NCI-H1436 (cell line): ENCODE measurements at regions not wholly inside any gene's neighbourhood (a gene's known extent, or its start where the extent isn't known, plus 50 kb on each side); places are given as distances from the start of the nearest gene placed in this dataset.

Experiments
- DNase-seq: peaks from one replicate; lab custom pipeline; 2025; lab: John Stamatoyannopoulos, UW

DNA sequence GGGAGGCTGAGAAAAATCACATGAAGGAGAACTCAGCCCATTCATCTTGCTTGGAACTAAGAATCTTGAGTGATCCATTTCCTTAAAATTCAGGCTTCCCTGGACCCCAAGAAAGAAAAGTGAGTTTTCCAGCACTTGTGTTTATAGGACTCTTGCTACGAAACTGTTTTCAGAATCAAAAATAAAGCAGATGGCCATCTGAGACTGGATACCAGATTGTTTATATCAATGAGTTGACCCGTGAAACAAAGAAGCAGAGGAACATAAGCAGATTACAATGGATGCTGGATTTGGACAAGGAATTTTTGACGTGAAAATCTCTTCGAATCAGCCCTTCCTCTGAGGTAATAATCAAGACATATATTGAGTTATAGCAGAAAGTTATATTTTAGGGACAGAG, 223.2 kb downstream of the SYK start:
- no peak for DNase-seq

DNA sequence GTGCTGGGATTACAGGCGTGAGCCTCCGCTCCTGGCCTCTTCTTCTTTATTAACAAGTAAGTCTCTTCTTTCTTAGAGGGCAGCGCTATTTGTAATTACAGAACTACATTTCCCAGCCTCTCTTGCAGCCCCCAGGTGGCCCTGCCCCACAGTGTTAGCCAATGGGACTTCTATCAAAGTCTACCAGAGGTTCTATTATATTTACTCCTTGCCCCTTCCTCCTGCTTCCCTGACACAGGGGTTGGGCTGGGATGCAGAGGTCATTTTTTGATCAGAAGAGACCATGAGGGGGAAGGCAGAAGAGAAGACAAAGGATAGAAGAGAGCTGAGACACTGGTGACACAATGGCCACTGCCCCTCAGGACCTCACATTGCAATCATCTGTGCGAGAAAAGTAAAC, 224.2 kb downstream of the SYK start:
- DNase-seq: no peak

DNA sequence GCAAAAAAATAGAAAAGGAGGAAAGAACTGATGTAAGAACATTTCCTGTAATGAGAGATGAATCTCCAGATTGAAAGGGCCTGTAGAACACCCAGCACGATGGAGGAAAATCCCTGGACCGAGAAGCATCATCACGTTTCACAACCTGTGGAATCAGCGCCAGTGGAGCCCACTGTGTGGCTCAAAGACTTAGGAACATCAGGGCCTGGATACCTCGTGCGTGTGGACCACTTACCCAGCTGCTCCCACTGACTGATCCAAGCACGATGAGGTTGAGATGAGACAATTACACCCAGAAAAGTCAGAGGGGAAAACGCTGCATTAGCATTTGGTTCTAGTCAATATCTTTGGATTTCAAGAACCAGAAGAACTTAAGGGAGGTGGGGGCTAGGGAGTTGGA, 224.6 kb downstream of the SYK start:
- no peak for DNase-seq

DNA sequence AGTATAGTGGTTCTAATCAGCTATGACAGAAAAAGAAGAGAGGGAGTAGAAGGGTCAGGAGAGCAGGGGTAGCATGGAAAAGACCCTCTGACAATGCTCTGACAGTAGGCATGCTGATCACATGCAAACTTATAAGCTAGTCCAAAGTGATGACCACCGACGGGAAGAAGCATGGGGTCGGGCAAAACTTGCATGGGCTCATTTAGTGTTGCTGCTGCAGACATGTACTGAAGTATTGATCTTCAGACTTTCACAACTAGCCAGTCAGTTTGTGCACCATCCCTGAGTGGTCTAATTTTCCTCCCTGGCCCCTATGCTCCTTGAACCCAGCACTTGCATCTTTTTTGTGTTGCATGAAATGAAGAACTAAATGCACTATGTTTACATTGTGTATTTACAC, 225.4 kb downstream of the SYK start:
- DNase-seq: no peak

DNA sequence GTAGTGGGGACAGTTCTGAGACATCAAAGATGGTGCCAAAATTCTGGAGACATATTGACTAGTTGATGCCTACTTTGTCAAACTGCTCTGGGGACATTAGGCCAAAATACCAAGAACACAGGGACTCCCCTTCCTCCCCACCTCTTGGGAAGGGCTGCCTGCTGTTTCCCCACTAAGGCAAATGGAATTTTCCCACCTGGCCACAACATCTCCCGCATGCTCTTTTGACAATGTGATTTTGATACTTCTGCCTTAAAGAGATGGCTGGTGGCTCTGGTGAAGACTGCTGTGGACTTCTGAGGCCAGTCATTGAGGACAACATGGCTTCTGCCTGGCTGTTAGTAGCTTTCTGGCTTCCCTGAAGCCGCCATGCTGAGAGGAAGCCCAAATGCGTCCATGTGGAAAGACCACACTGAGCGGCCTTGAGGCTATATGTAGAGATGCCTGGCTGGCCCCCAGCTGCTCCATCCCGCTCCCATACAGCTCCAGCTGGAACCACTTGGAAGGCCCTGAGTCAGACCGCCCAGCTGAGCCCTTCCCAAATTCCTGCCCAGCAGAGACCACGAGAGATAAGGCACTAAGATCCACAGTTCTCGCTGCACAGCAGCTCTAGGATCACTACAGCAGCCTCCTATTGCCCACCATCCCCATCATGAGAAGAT, 226.7 kb downstream of the SYK start:
- no peak for DNase-seq

DNA sequence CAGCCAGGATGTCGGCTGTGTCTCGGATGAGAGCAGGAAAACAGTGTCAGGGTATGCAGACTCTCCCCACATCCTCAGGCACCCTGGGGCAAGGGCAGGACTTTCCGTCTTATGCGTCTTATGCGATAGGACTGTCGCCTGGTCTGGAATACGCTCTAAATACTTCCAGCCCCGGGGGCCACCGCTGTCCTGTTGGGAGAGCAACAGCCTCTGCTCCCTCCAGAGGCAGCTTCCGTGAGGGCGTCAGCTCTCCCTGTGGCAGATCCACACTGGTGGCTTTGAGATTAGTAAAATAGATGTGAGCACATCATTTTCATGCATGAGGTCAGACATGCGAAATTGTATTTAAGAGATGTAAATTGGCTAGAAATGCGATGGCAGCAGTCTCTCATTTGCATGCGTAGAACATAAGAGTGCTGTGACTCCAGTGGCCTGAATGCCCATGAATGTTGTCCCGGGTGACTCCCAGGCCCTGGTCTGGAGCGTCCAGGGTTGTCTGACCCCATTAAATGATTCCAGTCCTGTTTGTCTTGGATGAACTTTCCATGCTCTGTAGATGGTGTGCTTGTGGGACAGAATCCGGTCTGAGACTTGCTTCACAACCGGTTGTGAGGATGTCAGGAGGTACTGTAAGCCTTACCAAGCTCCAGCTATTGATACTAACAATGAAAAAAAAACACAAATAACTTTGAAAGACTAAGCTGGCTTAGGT, 228.2 kb downstream of the SYK start:
- DNase-seq: no peak

DNA sequence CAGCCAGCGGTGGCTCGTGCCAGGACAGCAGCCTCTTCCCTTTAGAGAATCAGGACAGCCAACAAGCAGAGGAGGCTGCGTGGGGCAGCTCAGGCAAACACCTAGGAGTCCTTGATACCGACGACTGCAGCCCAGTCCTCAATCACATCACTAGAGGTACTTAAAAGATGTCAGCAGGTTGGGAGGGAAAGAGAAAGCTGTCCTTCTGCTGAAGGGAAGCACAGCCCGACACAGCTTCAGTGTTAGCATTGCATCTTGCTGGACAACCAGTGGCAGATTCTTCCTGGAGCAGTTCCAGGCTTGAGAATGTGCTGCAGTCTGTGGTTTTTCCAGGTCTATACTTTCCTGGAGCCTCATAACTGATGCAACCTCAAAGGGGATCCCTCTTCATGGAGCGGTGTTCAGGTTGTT, 230.5 kb downstream of the SYK start:
- no peak for DNase-seq

DNA sequence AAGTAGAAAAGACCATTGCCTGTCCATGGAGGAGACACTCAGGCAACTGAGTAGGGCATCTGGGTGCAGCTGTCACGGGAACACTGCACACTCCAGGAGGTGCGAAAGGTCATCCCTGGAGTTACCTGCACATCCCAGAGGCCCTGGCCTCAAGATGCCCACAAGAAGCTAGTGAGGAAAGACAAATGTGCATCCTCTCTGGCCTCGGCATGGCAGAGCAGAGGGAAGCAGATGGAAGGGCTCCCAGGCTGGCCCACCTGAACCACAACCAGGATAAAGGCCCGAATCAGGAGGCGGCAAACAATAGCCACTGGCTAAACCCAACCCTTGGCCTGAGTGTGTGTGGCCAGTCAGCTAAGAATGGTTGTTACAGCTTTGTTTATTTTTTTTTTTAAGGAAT, 231.7 kb downstream of the SYK start:
- no peak for DNase-seq

DNA sequence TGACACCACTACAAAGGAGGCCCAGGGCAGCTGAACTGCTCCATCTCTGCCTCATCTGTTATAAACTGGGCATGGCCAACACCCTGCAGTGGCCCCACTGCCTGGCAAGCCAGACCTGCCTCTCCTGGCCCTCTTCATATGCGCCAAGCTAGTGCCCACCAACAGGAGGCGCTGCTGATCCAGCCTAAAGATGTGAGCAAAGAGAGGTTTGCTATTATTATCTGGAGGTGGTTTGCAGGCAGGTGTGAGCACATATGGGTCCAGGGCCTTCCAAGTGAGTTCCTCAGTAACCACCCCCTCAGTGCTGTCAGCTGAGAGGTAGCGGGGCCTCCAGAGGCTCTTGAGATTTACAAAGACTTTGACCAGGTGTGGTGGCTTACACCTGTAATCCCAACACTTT, 232.2 kb downstream of the SYK start:
- DNase-seq: no peak

DNA sequence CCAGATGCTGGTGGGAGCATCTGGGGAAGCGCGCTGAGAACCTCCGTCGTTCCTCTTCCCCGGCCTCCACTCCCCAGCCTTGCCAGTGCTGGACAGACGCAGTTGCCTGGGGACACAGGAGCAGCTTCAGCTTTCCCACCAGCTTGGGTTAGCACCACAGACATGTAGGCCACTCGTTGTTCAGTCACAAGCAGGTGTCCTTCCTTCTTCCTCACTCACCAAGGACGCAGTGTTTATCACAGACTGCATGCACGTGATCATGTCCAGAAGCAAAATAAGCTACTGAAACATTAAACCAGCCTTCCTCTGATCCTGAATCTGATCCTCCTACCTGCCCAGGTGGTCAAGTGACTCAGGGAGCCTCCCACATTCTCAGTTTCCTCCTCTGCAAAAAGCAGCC, 232.9 kb downstream of the SYK start:
- DNase-seq: no peak

DNA sequence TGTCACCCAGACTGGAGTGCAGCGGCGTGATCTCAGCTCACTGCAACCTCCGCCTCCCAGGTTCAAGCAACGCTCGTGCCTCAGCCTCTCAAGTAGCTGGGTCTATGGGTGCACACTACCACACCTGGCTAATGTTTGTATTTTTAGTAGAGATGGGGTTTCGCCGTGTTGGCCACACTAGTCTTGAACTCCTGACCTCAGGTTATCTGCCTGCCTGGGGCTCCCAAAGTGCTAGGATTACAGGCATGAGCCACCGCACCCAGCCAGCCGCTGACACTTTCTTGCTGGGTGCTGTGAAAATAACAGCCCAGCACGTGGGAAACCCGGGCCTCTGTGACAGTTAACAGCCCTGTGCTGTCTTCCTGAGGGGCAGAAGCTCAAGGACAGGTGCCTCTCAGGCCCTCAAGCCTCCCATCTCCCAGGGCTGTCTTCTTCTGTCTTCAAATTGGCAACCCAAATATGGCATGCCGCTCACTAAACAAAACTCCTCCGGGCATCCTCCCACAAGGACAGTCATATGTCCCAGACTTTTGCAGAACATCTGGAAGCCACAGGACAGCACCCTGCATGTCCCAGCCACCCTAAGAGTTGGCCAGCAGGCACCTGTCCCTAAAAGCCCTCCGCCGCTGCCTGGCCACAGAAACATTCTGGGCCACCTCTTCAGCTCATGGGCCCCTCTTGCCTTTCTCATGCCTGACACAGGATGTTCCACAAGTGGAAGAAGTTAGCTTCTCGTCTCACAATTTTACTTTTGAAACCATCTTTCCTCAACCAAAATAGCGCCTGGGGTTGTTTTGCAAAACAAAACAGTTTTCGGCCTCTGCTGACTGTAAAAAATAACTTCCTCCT, 233.6 kb downstream of the SYK start:
- no peak for DNase-seq

DNA sequence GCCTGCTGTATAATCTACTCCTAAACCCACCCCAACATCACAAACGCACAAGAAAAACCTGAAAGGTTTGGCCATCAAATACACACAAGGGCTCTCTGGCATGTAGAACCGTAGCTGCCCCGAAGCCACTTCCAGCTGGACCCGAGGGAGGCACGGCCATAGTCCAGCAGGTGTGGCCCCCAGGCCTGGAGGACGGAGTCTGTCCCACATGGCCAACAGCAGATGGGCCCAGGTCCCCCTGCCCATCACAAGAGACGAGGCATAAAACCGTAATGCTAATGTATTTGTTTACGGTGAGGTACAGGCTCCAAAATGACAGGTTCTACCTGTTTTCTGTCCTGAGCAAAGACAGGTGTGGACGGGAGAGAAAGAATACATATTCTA, 234.2 kb downstream of the SYK start:
- DNase-seq: no peak

DNA sequence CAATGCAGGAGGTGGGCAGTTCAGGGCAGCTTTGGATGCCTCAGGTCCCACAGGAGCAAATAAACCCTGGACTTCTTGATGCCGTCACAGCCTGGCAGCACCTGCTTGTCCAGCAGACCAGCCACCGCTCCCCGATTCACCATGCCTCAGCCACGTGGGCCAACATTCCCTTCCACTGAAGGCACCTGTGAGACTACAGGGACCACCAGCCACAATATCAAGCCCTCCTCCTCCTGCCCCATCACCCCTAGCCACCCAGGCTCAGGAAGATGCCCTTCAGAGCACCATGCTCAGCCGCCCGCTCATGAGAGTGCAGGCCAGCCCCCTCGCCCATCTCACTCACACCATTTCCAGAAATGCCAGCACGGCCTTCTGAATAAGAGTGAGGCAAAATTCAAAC, 234.7 kb downstream of the SYK start:
- DNase-seq: no peak

DNA sequence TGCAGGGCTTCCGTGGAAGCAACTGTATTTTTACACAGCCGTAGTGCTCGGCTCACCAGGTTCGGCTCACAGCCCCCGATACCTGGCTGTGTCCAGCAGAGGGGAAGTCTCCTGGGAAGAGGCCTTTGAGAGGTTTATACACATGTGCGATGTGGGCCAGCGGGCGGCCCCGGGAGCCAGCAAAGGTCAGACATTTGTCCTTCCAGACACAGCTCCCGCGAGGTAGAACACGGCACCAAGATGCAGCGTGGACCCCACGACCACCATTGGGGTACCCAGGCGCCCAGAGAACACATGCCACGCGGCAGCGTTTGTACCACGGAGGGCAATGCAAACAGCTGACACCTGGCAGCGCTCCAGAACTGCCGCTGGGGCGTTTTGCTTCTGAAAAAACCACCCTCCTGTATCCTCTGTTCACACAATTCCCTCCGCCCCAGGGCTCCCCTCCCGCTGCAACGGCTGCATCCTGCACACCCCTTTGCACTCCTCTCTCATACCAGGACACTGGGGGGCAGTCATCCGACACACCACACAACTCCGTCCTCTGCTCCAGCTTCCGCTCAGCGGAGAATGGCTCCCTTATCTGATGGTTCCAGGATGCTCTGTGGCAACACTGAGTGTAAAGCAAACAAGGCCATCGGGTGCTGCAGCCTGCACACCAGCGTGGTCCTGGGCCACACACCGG, 235.3 kb downstream of the SYK start:
- peak; percentile 17 for DNase-seq

DNA sequence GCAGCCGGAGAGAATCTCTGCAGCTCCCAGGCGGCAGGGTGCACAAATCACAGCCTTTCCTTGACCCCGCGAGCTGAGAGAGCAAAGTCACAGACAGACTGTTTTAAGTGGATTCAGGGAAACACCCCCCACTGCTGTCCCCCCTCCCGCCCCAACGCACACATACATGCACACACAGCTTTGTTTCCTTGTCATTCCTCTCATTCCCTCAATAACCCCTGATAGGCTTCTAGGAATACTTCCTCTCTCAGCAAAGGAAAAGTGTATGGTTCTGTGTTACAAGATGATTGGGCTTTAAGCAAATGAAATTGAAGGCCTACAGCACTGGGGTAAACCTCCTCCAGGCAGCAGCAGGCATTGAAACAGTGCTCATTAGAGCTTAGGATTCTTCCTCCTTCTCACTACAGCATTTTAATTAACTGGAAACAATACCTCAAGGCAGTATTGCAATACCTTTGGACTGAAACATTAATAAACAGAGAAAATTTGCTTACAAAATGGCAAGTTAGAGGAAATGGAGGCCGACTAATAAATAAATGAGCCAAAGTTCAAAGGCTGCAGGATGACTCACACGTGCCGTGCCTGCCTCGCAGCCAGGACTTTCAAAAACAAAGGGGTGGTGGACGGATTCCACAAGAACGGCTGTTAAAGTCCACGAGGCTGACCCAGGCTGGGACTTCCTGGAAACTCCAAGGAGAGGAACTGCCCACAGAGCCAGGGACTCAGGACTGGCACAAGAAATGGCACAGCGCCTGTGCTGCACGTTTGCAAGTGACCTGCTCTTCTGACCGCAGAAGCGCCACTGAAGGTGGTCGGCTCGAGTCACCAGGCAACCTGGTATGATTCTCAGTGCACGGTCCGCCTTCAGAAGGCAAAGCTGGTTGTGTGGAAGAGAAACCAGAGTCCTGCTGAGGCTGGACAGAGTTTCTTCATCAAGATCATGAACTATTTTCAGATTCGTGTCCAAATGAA, 236.2 kb downstream of the SYK start:
- DNase-seq: no peak

DNA sequence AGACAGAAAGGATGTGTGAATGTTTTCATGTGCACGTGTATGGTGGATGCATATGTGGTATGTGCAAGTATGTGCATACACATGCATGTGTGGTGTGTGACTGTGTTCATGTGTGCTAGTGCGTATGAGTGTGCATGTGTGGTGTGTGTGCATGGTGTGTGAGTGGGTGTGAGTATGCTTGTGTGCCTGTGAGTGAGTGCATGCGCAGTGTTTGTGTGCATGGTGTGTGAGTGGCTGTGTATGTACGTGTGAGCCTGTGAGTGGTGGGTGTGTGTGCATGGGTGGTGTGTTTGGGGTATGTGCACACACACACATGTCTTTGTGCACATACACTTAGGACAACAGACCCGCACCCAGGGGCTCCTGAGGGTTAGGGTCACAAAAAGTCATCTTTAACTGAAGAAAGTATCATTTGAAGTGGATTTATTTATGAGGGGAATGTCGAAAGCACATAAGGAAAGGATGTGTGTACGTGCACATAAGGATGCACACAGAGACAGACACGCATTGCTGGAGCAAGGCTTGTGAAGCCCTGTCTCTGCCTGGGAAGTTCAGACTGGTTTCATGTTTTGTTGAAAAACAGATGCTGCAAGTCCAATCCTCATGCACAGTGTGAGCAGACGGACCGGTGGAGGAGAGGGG, 237.0 kb downstream of the SYK start:
- DNase-seq: no peak

DNA sequence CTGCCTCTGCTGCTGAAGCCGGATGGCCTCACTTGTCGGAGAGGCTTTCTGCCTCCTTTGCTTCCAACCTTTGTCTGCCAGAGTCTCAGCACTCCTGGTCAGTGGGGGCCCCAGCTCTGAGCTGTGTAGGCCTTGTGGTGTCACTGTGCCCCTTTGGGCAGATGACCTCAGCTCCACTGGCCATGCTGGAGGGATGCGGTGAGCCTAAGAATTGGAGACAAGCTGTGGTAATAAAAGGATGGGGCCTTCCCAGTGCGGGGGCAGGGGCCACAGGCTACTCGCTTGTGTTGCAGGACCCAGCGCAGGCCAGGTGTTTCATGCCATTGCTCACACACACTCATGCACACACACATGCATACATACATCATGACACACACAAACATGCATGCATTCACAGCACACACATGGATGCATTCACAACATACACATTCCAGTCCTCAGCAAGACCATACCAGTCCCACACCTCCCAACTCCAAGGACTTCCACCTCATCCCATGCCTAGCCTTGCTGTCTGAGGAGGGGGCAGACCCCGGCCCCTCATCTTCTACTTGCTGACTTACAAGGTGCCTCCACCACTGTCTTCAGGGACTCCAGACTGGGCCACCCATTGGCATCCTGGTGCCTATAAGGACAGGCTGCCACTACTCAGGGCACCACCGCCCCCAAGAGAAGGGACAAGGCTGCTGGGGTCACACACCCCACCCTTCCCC, 237.7 kb downstream of the SYK start:
- no peak for DNase-seq

DNA sequence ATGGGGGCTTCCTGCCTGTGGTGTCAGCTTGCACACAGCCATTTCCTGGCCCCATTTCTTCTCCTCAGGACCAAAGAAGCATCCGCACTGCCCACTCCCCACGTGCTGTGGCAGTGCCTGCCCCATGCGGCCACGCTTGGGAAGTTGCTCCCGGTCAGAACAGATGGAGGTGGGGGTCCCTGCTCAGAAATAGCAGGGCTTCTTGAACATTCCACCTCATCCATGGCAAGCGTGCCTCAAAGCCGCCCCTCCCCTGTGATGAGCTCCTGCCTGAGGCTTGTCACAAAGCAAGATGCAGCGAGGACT, 238.2 kb downstream of the SYK start:
- DNase-seq: no peak

DNA sequence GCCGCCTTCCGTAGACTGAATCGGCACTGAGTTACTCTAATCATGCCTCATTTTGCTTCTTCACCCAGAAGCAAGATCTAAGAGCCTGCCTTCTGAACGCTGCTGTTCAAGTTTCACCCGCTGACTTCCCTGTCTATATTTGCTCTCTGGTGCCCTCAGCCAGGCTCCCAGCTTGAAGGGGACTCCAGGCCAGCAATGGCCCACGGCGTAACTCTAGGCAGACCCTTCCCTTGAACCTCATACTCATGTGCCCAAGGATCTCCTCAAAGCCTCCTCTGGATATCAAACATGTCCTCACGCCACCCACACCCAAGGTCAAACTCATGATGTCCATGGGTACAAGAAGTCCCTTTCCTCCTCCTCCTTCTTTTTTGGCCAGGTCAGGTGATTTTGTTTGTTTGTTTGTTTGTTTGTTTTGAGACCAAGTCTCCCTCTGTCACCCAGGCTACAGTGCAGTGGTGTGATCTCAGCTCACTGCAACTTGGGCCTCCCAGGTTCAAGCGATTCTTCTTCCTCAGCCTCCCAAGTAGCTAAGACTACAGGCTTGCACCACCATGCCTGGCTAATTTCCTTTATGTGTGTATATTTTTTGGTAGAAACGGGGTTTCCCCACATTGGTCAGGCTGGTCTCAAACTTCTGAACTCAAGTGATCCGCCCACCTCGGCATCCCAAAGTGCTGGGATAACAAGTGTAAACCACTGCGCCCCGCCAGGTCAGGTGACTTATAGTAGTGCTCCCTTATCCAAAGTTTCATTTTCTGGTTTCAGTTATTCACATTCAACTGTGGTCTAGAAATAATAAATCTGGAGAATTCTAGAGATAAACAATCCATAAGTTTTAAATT, 239.0 kb downstream of the SYK start:
- no peak for DNase-seq

DNA sequence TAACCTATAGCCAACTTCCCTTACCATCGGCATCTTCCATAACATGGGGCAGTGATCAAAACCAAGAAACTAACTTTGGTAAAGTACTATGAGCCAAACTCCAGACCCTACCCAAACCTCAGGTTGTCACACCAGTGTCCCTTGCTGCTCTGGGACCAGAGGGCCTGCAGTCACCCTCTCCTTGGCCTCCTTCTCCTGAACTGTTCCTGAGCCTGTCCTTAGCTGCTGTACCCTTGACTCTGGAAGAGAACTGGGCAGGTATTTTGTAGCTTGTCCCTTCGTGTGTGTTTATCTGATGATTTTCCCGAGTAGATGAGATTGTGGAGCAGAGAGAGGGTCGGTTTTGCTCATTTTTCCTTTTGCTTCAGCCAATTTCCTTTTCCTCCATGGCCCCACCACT, 240.4 kb downstream of the SYK start:
- no peak for DNase-seq
